ENCODE measurements at regions not wholly inside any gene's neighbourhood (a gene's known extent, or its start where the extent isn't known, plus 50 kb on each side); places are given as distances from the start of the nearest gene placed in this dataset.

- ATAC-seq (replicated peaks) (no peak), DNase-seq (no peak)
- Mint-ChIP-seq H3K27me3 (peaks cover 34 to 36% of the 10 kb centered on the region in 2 donors), H3K4me3 (no peak overlapping the region), H3K36me3 (no peaks in the 10 kb centered on the region), H3K4me1 (no peaks in the 10 kb centered on the region), H3K9me3 (peaks cover 2 to 4% of the 10 kb centered on the region in 2 donors), H3K27ac (no peak overlapping the region)
Observed at GRCh38 chr21:41689289-41689583, 77.6 kb downstream of the RIPK4 start.

GRCh38 chr21:41687633-41688032, 79.2 kb downstream of the RIPK4 start:
- DNase-seq (no peak), ATAC-seq (replicated peaks) (no peak)
- Mint-ChIP-seq H3K9me3 (peaks cover 2 to 4% of the 10 kb centered on the region in 2 donors), H3K4me3 (no peak overlapping the region), H3K27ac (no peak overlapping the region), H3K36me3 (no peaks in the 10 kb centered on the region), H3K27me3 (peaks cover 28% of the 10 kb centered on the region in 2 donors), H3K4me1 (no peaks in the 10 kb centered on the region)

GRCh38 chr21:41686664-41687063, 80.2 kb downstream of the RIPK4 start:
- Mint-ChIP-seq H3K9me3 (peaks cover 2 to 4% of the 10 kb centered on the region in 2 donors), H3K27ac (no peak overlapping the region), H3K4me3 (no peak overlapping the region), H3K36me3 (no peaks in the 10 kb centered on the region), H3K27me3 (peaks cover 25 to 27% of the 10 kb centered on the region in 2 donors), H3K4me1 (no peaks in the 10 kb centered on the region)
- ATAC-seq (replicated peaks) (no peak), DNase-seq (no peak)

GRCh38 chr21:41685511-41686149, 81.2 kb downstream of the RIPK4 start:
- Mint-ChIP-seq H3K36me3 (no peaks in the 10 kb centered on the region), H3K27me3 (peaks cover 22 to 30% of the 10 kb centered on the region in 2 donors), H3K27ac (peak overlapping the region; percentile 61), H3K4me1 (no peaks in the 10 kb centered on the region), H3K9me3 (peaks cover 2 to 4% of the 10 kb centered on the region in 2 donors), H3K4me3 (no peak overlapping the region)
- DNase-seq: no peak
- ATAC-seq (replicated peaks): no peak

- no peaks in the 10 kb centered on the region for H3K4me1 Mint-ChIP-seq
- peaks cover 2% of the 10 kb centered on the region in 2 donors for H3K9me3 Mint-ChIP-seq
- no peak overlapping the region for H3K27ac Mint-ChIP-seq
- peaks cover 22 to 34% of the 10 kb centered on the region in 2 donors for H3K27me3 Mint-ChIP-seq
- DNase-seq (no peak), ATAC-seq (replicated peaks) (no peak)
- no peaks in the 10 kb centered on the region for H3K36me3 Mint-ChIP-seq
- H3K4me3 Mint-ChIP-seq: no peak overlapping the region
Observed at GRCh38 chr21:41684381-41685245, 82.2 kb downstream of the RIPK4 start.

- H3K4me3 Mint-ChIP-seq: no peak overlapping the region
- DNase-seq: no peak
- no peak for ATAC-seq (replicated peaks)
- H3K27me3 Mint-ChIP-seq: peaks cover 29 to 42% of the 10 kb centered on the region in 2 donors
- no peak overlapping the region for H3K27ac Mint-ChIP-seq
- H3K36me3 Mint-ChIP-seq: no peaks in the 10 kb centered on the region
- no peaks in the 10 kb centered on the region for H3K4me1 Mint-ChIP-seq
- H3K9me3 Mint-ChIP-seq: no peaks in the 10 kb centered on the region
Observed at GRCh38 chr21:41683815-41684214, 83.0 kb downstream of the RIPK4 start.

- H3K9me3 Mint-ChIP-seq: no peaks in the 10 kb centered on the region
- DNase-seq (no peak), ATAC-seq (replicated peaks) (no peak)
- H3K4me3 Mint-ChIP-seq: no peak overlapping the region
- no peaks in the 10 kb centered on the region for H3K4me1 Mint-ChIP-seq
- peaks cover 26 to 44% of the 10 kb centered on the region in 2 donors for H3K27me3 Mint-ChIP-seq
- no peak overlapping the region for H3K27ac Mint-ChIP-seq
- H3K36me3 Mint-ChIP-seq: no peaks in the 10 kb centered on the region
Observed at GRCh38 chr21:41682719-41683179, 84.1 kb downstream of the RIPK4 start.

GRCh38 chr21:41681939-41682718, 84.7 kb downstream of the RIPK4 start:
- Mint-ChIP-seq H3K4me3 (no peak overlapping the region), H3K27me3 (peaks cover 25 to 49% of the 10 kb centered on the region in 2 donors), H3K4me1 (no peaks in the 10 kb centered on the region), H3K27ac (peak overlapping the region; percentile 9), H3K9me3 (no peaks in the 10 kb centered on the region), H3K36me3 (no peaks in the 10 kb centered on the region)
- ATAC-seq (replicated peaks): no peak
- no peak for DNase-seq

- Mint-ChIP-seq H3K27ac (no peak overlapping the region), H3K36me3 (no peaks in the 10 kb centered on the region), H3K4me3 (no peak overlapping the region), H3K9me3 (no peaks in the 10 kb centered on the region), H3K4me1 (no peaks in the 10 kb centered on the region), H3K27me3 (peaks cover 25 to 52% of the 10 kb centered on the region in 2 donors)
- no peak for ATAC-seq (replicated peaks)
- no peak for DNase-seq
Observed at GRCh38 chr21:41681348-41681801, 85.5 kb downstream of the RIPK4 start.

GRCh38 chr21:41680444-41681347, 86.2 kb downstream of the RIPK4 start:
- H3K9me3 Mint-ChIP-seq: no peaks in the 10 kb centered on the region
- no peak overlapping the region for H3K27ac Mint-ChIP-seq
- DNase-seq: no peak
- H3K27me3 Mint-ChIP-seq: peaks cover 24 to 52% of the 10 kb centered on the region in 2 donors
- H3K4me1 Mint-ChIP-seq: no peaks in the 10 kb centered on the region
- ATAC-seq (replicated peaks): no peak
- no peak overlapping the region for H3K4me3 Mint-ChIP-seq
- no peaks in the 10 kb centered on the region for H3K36me3 Mint-ChIP-seq

- peaks cover 16 to 47% of the 10 kb centered on the region in 2 donors for H3K27me3 Mint-ChIP-seq
- no peaks in the 10 kb centered on the region for H3K4me1 Mint-ChIP-seq
- no peaks in the 10 kb centered on the region for H3K36me3 Mint-ChIP-seq
- H3K9me3 Mint-ChIP-seq: no peaks in the 10 kb centered on the region
- no peak overlapping the region for H3K4me3 Mint-ChIP-seq
- ATAC-seq (replicated peaks) (no peak), DNase-seq (no peak)
- H3K27ac Mint-ChIP-seq: no peak overlapping the region
Observed at GRCh38 chr21:41678924-41679318, 87.9 kb downstream of the RIPK4 start.

GRCh38 chr21:41678016-41678923, 88.6 kb downstream of the RIPK4 start:
- Mint-ChIP-seq H3K27me3 (peaks cover 16 to 50% of the 10 kb centered on the region in 2 donors), H3K27ac (no peak overlapping the region), H3K4me3 (no peak overlapping the region), H3K36me3 (no peaks in the 10 kb centered on the region), H3K4me1 (no peaks in the 10 kb centered on the region), H3K9me3 (no peaks in the 10 kb centered on the region)
- ATAC-seq (replicated peaks) (no peak), DNase-seq (no peak)

GRCh38 chr21:41677671-41678015, 89.2 kb downstream of the RIPK4 start:
- Mint-ChIP-seq H3K36me3 (no peaks in the 10 kb centered on the region), H3K27me3 (peaks cover 17 to 50% of the 10 kb centered on the region in 2 donors), H3K27ac (no peak overlapping the region), H3K9me3 (no peaks in the 10 kb centered on the region), H3K4me1 (no peaks in the 10 kb centered on the region), H3K4me3 (no peak overlapping the region)
- DNase-seq (no peak), ATAC-seq (replicated peaks) (no peak)

Data from stimulated activated naive B cell treated with anti-CD40 and anti-IgM and Interleukin-4, amounts not matched to agents 10 μg/mL and 1 μg/mL and 100 μg/mL, for 72 hours (primary cell).